GM11168 (cell line): ENCODE measurements at regions not wholly inside any gene's neighbourhood (a gene's known extent, or its start where the extent isn't known, plus 50 kb on each side); places are given as distances from the start of the nearest gene placed in this dataset.
"Not testable (repeated sequence)": the region's sequence is repeated elsewhere in the genome, so short reads cannot be mapped to it uniquely, and the experiment has no call there.

Source experiments
- in situ Hi-C: fragments of 300-500 bp; cut with MboI; formaldehyde crosslinking; loops from one replicate; pipeline ENCODE4 v1.12.0; 2022; ENCODE audit warnings: low sequenced_read_pairs; ENCODE audit not compliant: unreplicated experiment

- in situ Hi-C loops: no loop called here
These were observed 592.4 kb downstream of the RFPL4B start for GRCh38 chr6:112939563-112939962.

- in situ Hi-C loops: no loop called here
These were observed 594.5 kb downstream of the RFPL4B start for GRCh38 chr6:112941613-112942012.

GRCh38 chr6:112946051-112946450 lies 598.9 kb downstream of the RFPL4B start:
- in situ Hi-C loops: no loop called here

- in situ Hi-C loops: no loop called here
These were observed 600.4 kb downstream of the RFPL4B start for GRCh38 chr6:112947507-112947906.

GRCh38 chr6:112951829-112952228 lies 604.7 kb downstream of the RFPL4B start:
- in situ Hi-C loops: no loop called here

GRCh38 chr6:112955743-112956142 lies 608.6 kb downstream of the RFPL4B start:
- in situ Hi-C loops: not testable (repeated sequence)

GRCh38 chr6:112956696-112957535 lies 609.8 kb downstream of the RFPL4B start:
- in situ Hi-C loops: no loop called here

- in situ Hi-C loops: no loop called here
These were observed 610.4 kb downstream of the RFPL4B start for GRCh38 chr6:112957536-112957916.

- in situ Hi-C loops: not testable (repeated sequence)
These were observed 613.0 kb downstream of the RFPL4B start for GRCh38 chr6:112960130-112960529.

- in situ Hi-C loops: no loop called here
These were observed 620.8 kb downstream of the RFPL4B start for GRCh38 chr6:112967974-112968373.

- in situ Hi-C loops: no loop called here
These were observed 624.5 kb downstream of the RFPL4B start for GRCh38 chr6:112971651-112972050.

GRCh38 chr6:112974931-112975330 lies 627.8 kb downstream of the RFPL4B start:
- in situ Hi-C loops: not testable (repeated sequence)

- in situ Hi-C loops: not testable (repeated sequence)
These were observed 629.4 kb downstream of the RFPL4B start for GRCh38 chr6:112976579-112976978.

- in situ Hi-C loops: no loop called here
These were observed 632.7 kb downstream of the RFPL4B start for GRCh38 chr6:112979830-112980229.

- in situ Hi-C loops: no loop called here
These were observed 633.5 kb downstream of the RFPL4B start for GRCh38 chr6:112980676-112981075.

GRCh38 chr6:112983713-112984261 lies 636.7 kb downstream of the RFPL4B start:
- in situ Hi-C loops: no loop called here

GRCh38 chr6:112984899-112985298 lies 637.8 kb downstream of the RFPL4B start:
- in situ Hi-C loops: no loop called here

- in situ Hi-C loops: no loop called here
These were observed 639.2 kb downstream of the RFPL4B start for GRCh38 chr6:112986321-112986720.

- in situ Hi-C loops: no loop called here
These were observed 641.6 kb downstream of the RFPL4B start for GRCh38 chr6:112988748-112989147.

- in situ Hi-C loops: no loop called here
These were observed 643.8 kb downstream of the RFPL4B start for GRCh38 chr6:112990971-112991370.

GRCh38 chr6:112991912-112992311 lies 644.8 kb downstream of the RFPL4B start:
- in situ Hi-C loops: no loop called here
